Mesothelial cell of epicardium (in vitro differentiated cells): ENCODE measurements at regions not wholly inside any gene's neighbourhood (a gene's known extent, or its start where the extent isn't known, plus 50 kb on each side); places are given as distances from the start of the nearest gene placed in this dataset.
"Not testable (repeated sequence)": the region's sequence is repeated elsewhere in the genome, so short reads cannot be mapped to it uniquely, and the experiment has no call there.

Source experiments
- DNase-seq, 2 experiments: peaks; one replicate each; pipeline ENCODE4 v3.0.0; 2021; ENCODE audit warnings: low spot score in 2 of 2; ENCODE audit not compliant: unreplicated experiment in 2 of 2
- H3K27ac Mint-ChIP-seq: 2 replicates; pipeline ENCODE4 v1.8.0; 2021; ENCODE audit warnings: mixed read lengths
- H3K27me3 Mint-ChIP-seq: 2 replicates; pipeline ENCODE4 v1.8.0; 2021; ENCODE audit warnings: low read depth, mixed read lengths
- H3K36me3 Mint-ChIP-seq: 2 replicates; pipeline ENCODE4 v1.8.0; 2021; ENCODE audit warnings: mixed read lengths
- H3K4me1 Mint-ChIP-seq: 2 replicates; pipeline ENCODE4 v1.8.0; 2021; ENCODE audit warnings: mixed read lengths
- H3K4me3 Mint-ChIP-seq: 2 replicates; pipeline ENCODE4 v1.8.0; 2021; ENCODE audit warnings: mild to moderate bottlenecking, moderate library complexity, mixed read lengths
- H3K9me3 Mint-ChIP-seq: 2 replicates; pipeline ENCODE4 v1.8.0; 2021; ENCODE audit warnings: mixed read lengths
- TF ChIP-seq, protein P1 (sequence below): fragments of 200-600 bp; sonication (generic); IDR thresholded peaks from one replicate; pipeline ENCODE4 v1.5.0; 2021; ENCODE audit warnings: antibody characterized with exemption; ENCODE audit not compliant: unreplicated experiment

DNA sequence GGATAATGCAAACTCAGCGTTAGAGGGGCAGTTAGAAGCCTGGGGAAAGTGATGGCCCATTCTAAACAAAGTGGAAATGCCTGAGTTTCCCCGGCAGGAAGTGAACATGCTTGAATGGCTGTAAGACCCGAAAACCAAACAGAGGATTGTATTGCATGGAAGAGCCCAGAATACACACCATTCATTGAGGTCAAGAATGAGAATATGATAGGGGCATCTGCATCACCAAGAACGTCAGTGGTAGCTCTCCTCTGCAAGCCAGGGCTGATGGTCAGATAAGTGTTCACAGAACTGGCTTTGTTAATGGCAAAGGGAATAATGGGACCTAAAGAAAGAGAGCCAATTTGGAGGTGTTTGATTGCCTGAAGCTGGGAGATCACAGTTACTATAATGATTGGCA lies 663.4 kb downstream of the KHDRBS2 start:
- DNase-seq, result no peak
- Mint-ChIP-seq H3K4me1 (no peaks in the 10 kb centered on the region), H3K9me3 (peaks cover 22% of the 10 kb centered on the region), H3K4me3 (no peak overlapping the region), H3K27me3 (no peaks in the 10 kb centered on the region), H3K36me3 (no peaks in the 10 kb centered on the region), H3K27ac (no peak overlapping the region)
- TF ChIP-seq, protein P1, sequence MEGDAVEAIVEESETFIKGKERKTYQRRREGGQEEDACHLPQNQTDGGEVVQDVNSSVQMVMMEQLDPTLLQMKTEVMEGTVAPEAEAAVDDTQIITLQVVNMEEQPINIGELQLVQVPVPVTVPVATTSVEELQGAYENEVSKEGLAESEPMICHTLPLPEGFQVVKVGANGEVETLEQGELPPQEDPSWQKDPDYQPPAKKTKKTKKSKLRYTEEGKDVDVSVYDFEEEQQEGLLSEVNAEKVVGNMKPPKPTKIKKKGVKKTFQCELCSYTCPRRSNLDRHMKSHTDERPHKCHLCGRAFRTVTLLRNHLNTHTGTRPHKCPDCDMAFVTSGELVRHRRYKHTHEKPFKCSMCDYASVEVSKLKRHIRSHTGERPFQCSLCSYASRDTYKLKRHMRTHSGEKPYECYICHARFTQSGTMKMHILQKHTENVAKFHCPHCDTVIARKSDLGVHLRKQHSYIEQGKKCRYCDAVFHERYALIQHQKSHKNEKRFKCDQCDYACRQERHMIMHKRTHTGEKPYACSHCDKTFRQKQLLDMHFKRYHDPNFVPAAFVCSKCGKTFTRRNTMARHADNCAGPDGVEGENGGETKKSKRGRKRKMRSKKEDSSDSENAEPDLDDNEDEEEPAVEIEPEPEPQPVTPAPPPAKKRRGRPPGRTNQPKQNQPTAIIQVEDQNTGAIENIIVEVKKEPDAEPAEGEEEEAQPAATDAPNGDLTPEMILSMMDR, result no peak

DNA sequence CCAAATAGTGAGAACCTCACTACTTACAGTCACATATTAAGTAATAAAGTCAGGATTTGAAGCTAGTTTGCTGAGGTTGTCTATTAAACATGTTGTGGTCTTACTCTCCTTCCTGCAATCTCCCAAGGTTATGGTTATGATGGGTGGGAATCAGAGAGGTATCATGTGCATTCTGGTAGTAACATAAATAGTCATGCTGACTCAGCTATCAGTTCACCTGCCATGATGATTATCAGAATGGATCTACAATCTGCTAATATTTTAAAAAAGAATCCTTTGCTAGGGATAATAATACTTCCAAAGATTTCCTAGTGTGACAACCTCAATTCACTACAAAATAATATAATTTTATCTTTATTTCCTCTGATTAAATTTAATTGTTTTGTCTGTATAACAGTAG lies 671.9 kb downstream of the KHDRBS2 start:
- Mint-ChIP-seq H3K9me3 (peaks cover 4% of the 10 kb centered on the region), H3K27ac (no peak overlapping the region), H3K4me3 (no peak overlapping the region), H3K27me3 (no peaks in the 10 kb centered on the region), H3K4me1 (no peaks in the 10 kb centered on the region), H3K36me3 (no peaks in the 10 kb centered on the region)
- DNase-seq, result no peak
- TF ChIP-seq, protein P1, result no peak

- TF ChIP-seq, protein P1, result no peak
- no peak overlapping the region for H3K27ac Mint-ChIP-seq
- peaks cover 28% of the 10 kb centered on the region for H3K9me3 Mint-ChIP-seq
- H3K4me1 Mint-ChIP-seq, result no peaks in the 10 kb centered on the region
- H3K4me3 Mint-ChIP-seq, result no peak overlapping the region
- DNase-seq, result no peak
- H3K36me3 Mint-ChIP-seq, result no peaks in the 10 kb centered on the region
- no peaks in the 10 kb centered on the region for H3K27me3 Mint-ChIP-seq
Measured at GRCh38 chr6:61606500-61606899, 679.5 kb downstream of the KHDRBS2 start.

- H3K4me1 Mint-ChIP-seq, DNase-seq, H3K27me3 Mint-ChIP-seq, H3K36me3 Mint-ChIP-seq, H3K4me3 Mint-ChIP-seq, H3K27ac Mint-ChIP-seq: not testable (repeated sequence)
- H3K9me3 Mint-ChIP-seq, result peaks cover 31% of the 10 kb centered on the region
Measured at GRCh38 chr6:61605851-61606250, 680.2 kb downstream of the KHDRBS2 start.

GRCh38 chr6:61602171-61602570 lies 683.9 kb downstream of the KHDRBS2 start:
- peaks cover 38% of the 10 kb centered on the region for H3K9me3 Mint-ChIP-seq
- H3K4me3 Mint-ChIP-seq, result not testable (repeated sequence)

DNA sequence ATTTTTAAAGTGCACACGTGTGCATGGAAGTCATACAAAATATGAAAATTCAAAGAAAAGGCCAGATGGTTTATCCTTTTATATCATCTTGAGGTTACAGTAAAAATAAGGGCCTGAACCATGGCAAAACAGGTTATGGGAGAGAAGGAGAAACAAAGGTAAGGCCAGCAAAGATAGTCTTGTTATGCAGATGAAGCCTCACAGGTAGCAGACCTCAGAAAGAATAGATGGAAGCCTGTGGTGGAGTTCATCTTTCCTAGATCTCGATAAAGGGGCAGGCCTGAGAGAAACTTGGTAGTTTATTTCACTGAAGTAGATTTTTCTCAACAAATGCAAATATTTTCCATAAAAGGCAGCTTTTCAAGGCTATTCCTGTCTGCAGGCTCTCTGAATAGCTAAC lies 693.8 kb downstream of the KHDRBS2 start:
- Mint-ChIP-seq H3K27ac (no peak overlapping the region), H3K4me1 (no peaks in the 10 kb centered on the region), H3K36me3 (no peaks in the 10 kb centered on the region), H3K27me3 (no peaks in the 10 kb centered on the region), H3K9me3 (no peaks in the 10 kb centered on the region), H3K4me3 (no peak overlapping the region)
- TF ChIP-seq, protein P1, result no peak
- DNase-seq, result no peak

More at GRCh38 chr6:61602171-61602570, 683.9 kb downstream of the KHDRBS2 start:
- not testable (repeated sequence) for H3K36me3 Mint-ChIP-seq, H3K27ac Mint-ChIP-seq, DNase-seq, H3K27me3 Mint-ChIP-seq, H3K4me1 Mint-ChIP-seq

DNA sequence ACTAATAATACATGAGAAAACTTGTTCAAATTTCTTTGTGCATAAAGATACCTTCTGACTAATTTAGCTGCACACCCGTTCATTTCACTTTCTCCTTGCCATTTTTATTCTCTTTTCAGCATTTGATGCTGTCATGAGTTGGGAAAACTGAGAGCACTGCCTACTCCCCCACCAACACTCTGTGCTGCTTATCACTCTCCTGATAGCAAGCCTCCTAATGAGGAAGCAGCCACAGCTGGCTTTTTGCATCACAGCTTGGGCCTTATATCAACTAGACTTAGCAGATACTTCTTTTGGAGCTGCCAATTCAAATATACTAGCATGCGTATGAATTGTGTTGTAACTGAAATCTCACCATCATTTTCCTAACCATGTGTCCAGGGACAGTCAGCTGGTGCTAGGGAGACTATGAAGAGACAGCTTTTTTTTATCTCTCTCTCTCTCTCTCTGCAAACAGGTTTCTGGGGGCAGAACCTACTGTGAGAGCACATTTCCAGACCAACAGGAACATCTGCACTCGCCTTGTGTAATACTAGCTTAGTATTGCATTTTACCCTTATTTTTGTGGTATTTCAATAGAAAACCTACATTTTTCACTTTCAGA lies 699.0 kb downstream of the KHDRBS2 start:
- no peak overlapping the region for H3K4me3 Mint-ChIP-seq
- no peaks in the 10 kb centered on the region for H3K9me3 Mint-ChIP-seq
- no peaks in the 10 kb centered on the region for H3K36me3 Mint-ChIP-seq
- no peaks in the 10 kb centered on the region for H3K27me3 Mint-ChIP-seq
- TF ChIP-seq, protein P1, result no peak
- DNase-seq, result no peak
- no peaks in the 10 kb centered on the region for H3K4me1 Mint-ChIP-seq
- H3K27ac Mint-ChIP-seq, result no peak overlapping the region
